ENCODE measurements at regions not wholly inside any gene's neighbourhood (a gene's known extent, or its start where the extent isn't known, plus 50 kb on each side); places are given as distances from the start of the nearest gene placed in this dataset.

DNA sequence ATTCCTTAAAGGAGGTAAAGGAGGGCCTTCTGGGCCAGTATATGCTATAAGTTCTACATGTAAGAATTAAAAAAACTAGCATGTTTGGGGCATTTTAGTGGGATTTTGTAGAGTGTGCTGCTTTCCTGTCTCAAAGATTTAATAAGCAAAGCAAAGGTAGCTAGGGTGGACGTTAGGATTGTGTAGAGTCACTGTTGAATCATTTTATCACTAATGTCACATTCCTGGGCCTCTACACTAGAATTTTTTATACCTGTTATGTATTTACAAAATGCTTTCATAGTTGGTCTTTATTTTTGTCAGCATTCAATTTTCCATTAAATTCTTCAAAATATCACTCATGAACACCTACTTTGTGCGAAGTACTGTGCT, 139.4 kb upstream of the PHYHIPL start:
- TF ChIP-seq ZNF384 (IDR thresholded peaks at IDR 0.05; ENCODE audit: borderline replicate concordance, low read depth, low read length) (no peak), RAD51 (IDR thresholded peaks at IDR 0.05) (no peak), POU2F2 (IDR thresholded peaks at IDR 0.05; ENCODE audit: borderline replicate concordance, low read depth, low read length) (no peak), SUZ12 (IDR thresholded peaks at IDR 0.05; ENCODE audit: unreplicated experiment) (no peak), NFXL1 (IDR thresholded peaks at IDR 0.05; ENCODE audit: borderline replicate concordance) (no peak), CEBPB (IDR thresholded peaks at IDR 0.05; ENCODE audit: borderline replicate concordance in 1 of 2, low read depth in 2 of 2, low read length in 2 of 2) (no peak), SPI1 (IDR thresholded peaks at IDR 0.05; ENCODE audit: borderline replicate concordance, insufficient read depth, low read depth, low read length) (no peak), TAF1 (IDR thresholded peaks at IDR 0.05; ENCODE audit: borderline replicate concordance, low read depth, low read length) (no peak), SIN3A (IDR thresholded peaks at IDR 0.05; ENCODE audit: low read depth, low read length) (no peak), ESRRA (IDR thresholded peaks at IDR 0.05; ENCODE audit: low read length) (no peak)
- TF ChIP-seq, protein P1, sequence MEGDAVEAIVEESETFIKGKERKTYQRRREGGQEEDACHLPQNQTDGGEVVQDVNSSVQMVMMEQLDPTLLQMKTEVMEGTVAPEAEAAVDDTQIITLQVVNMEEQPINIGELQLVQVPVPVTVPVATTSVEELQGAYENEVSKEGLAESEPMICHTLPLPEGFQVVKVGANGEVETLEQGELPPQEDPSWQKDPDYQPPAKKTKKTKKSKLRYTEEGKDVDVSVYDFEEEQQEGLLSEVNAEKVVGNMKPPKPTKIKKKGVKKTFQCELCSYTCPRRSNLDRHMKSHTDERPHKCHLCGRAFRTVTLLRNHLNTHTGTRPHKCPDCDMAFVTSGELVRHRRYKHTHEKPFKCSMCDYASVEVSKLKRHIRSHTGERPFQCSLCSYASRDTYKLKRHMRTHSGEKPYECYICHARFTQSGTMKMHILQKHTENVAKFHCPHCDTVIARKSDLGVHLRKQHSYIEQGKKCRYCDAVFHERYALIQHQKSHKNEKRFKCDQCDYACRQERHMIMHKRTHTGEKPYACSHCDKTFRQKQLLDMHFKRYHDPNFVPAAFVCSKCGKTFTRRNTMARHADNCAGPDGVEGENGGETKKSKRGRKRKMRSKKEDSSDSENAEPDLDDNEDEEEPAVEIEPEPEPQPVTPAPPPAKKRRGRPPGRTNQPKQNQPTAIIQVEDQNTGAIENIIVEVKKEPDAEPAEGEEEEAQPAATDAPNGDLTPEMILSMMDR (IDR thresholded peaks at IDR 0.05 in 2 of 3, conservative IDR thresholded peaks at IDR 0.05 in 1 of 3; ENCODE audit: control insufficient read depth in 2 of 3, extremely low read depth in 1 of 3, insufficient read depth in 1 of 3, low read depth in 3 of 3, low read length in 3 of 3) = no peak
- TF ChIP-seq, protein P2, sequence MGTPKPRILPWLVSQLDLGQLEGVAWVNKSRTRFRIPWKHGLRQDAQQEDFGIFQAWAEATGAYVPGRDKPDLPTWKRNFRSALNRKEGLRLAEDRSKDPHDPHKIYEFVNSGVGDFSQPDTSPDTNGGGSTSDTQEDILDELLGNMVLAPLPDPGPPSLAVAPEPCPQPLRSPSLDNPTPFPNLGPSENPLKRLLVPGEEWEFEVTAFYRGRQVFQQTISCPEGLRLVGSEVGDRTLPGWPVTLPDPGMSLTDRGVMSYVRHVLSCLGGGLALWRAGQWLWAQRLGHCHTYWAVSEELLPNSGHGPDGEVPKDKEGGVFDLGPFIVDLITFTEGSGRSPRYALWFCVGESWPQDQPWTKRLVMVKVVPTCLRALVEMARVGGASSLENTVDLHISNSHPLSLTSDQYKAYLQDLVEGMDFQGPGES (IDR thresholded peaks at IDR 0.05) = no peak

Measured in GM12878 (cell line).